Suprapubic skin (tissue), 4 donors: ENCODE measurements at regions not wholly inside any gene's neighbourhood (a gene's known extent, or its start where the extent isn't known, plus 50 kb on each side); places are given as distances from the start of the nearest gene placed in this dataset.
"Not testable (repeated sequence)": the region's sequence is repeated elsewhere in the genome, so short reads cannot be mapped to it uniquely, and the experiment has no call there.

Experiments used
- DNase-seq, 2 donors: peaks; one replicate each; pipeline ENCODE4 v3.0.0-alpha.2; 2019; ENCODE audit warnings: low spot score in 2 of 2
- H3K27ac ChIP-seq: fragments of 200-600 bp; sonication (generic); one replicate; pipeline ENCODE4 v1.5.1; 2019
- H3K27me3 ChIP-seq: fragments of 200-600 bp; sonication (generic); one replicate; pipeline ENCODE4 v1.5.1; 2019
- H3K36me3 ChIP-seq: fragments of 200-600 bp; sonication (generic); one replicate; pipeline ENCODE4 v1.5.1; 2019
- H3K4me1 ChIP-seq: fragments of 200-600 bp; sonication (generic); one replicate; pipeline ENCODE4 v1.5.1; 2019
- H3K4me3 ChIP-seq: fragments of 200-600 bp; sonication (generic); one replicate; pipeline ENCODE4 v1.5.1; 2019; ENCODE audit warnings: mild to moderate bottlenecking
- H3K9me3 ChIP-seq: fragments of 200-600 bp; sonication (generic); one replicate; pipeline ENCODE4 v1.5.1; 2019
- CTCF ChIP-seq, 2 donors: fragments of 200-600 bp in 1 of 2; fragments of 450-650 bp in 1 of 2; sonication (generic) in 1 of 2; IDR thresholded peaks; one replicate each; pipeline ENCODE4 v1.5.1; 2016 to 2019; ENCODE audit warnings: antibody characterized with exemption in 2 of 2, mild to moderate bottlenecking in 1 of 2, moderate library complexity in 1 of 2
- EP300 ChIP-seq: sonication (generic); formaldehyde crosslinking; IDR thresholded peaks from one replicate; pipeline ENCODE4 v1.6.1; 2017; ENCODE audit warnings: antibody characterized with exemption
- POLR2A ChIP-seq, 2 donors: fragments of 450-650 bp; IDR thresholded peaks; one replicate each; pipeline ENCODE4 v1.6.1; 2017; ENCODE audit warnings: antibody characterized with exemption in 2 of 2, mild to moderate bottlenecking in 2 of 2, moderate library complexity in 2 of 2
- POLR2AphosphoS5 ChIP-seq, 3 donors: sonication (generic); formaldehyde crosslinking; IDR thresholded peaks; one replicate each; pipeline ENCODE4 v1.6.1; 2017; ENCODE audit warnings: antibody characterized with exemption in 3 of 3
- WGBS: methylation state at CpG from one replicate; pipeline ENCODE4 v1.1.5; 2018; 5-methylcytosine and 5-hydroxymethylcytosine counted together

- H3K27me3 ChIP-seq, result peaks cover 2% of the 10 kb centered on the region
- no peaks in the 10 kb centered on the region for H3K9me3 ChIP-seq
- H3K4me1 ChIP-seq, result peaks cover 6% of the 10 kb centered on the region
- no peak overlapping the region for H3K27ac ChIP-seq
- H3K4me3 ChIP-seq, result no peak overlapping the region
- no peak for TF ChIP-seq POLR2AphosphoS5 (IDR thresholded peaks at IDR 0.05)
- no peak for TF ChIP-seq POLR2A (IDR thresholded peaks at IDR 0.05)
- TF ChIP-seq EP300, result no peak
- no peak for TF ChIP-seq CTCF (IDR thresholded peaks at IDR 0.05)
- WGBS, result 74% methylated on average over 13 of the region's 13 CpGs
- no peak for DNase-seq
- H3K36me3 ChIP-seq, result no peaks in the 10 kb centered on the region
Measured at GRCh38 chr15:96627031-96627568, 296.6 kb downstream of the NR2F2 start.

- no peak for DNase-seq
- TF ChIP-seq POLR2AphosphoS5 (IDR thresholded peaks at IDR 0.05) (no peak), CTCF (IDR thresholded peaks at IDR 0.05) (no peak), POLR2A (IDR thresholded peaks at IDR 0.05) (no peak), EP300 (no peak)
- WGBS, result 21% methylated on average over 4 of the region's 4 CpGs
Measured at GRCh38 chr15:96629511-96629910, 299.0 kb downstream of the NR2F2 start.

GRCh38 chr15:96638793-96639192 lies 308.3 kb downstream of the NR2F2 start:
- Histone ChIP-seq H3K4me3 (no peak overlapping the region), H3K27me3 (peaks cover 14% of the 10 kb centered on the region), H3K4me1 (no peaks in the 10 kb centered on the region), H3K36me3 (no peaks in the 10 kb centered on the region), H3K27ac (no peak overlapping the region), H3K9me3 (no peaks in the 10 kb centered on the region)
- no peak for TF ChIP-seq POLR2AphosphoS5 (IDR thresholded peaks at IDR 0.05)
- no peak for TF ChIP-seq CTCF (IDR thresholded peaks at IDR 0.05)
- no peak for TF ChIP-seq EP300
- no peak for TF ChIP-seq POLR2A (IDR thresholded peaks at IDR 0.05)
- WGBS, result 93% methylated on average over 1 of the region's 1 CpG
- DNase-seq, result no peak

More at GRCh38 chr15:96629511-96629910, 299.0 kb downstream of the NR2F2 start:
- Histone ChIP-seq H3K4me3 (no peak overlapping the region), H3K36me3 (no peaks in the 10 kb centered on the region), H3K27ac (no peak overlapping the region), H3K9me3 (no peaks in the 10 kb centered on the region), H3K27me3 (peaks cover 14% of the 10 kb centered on the region), H3K4me1 (peaks cover 6% of the 10 kb centered on the region)

- H3K36me3 ChIP-seq, result no peaks in the 10 kb centered on the region
- H3K27ac ChIP-seq, result no peak overlapping the region
- no peaks in the 10 kb centered on the region for H3K27me3 ChIP-seq
- no peak for TF ChIP-seq EP300
- no peaks in the 10 kb centered on the region for H3K9me3 ChIP-seq
- H3K4me3 ChIP-seq, result no peak overlapping the region
- H3K4me1 ChIP-seq, result no peaks in the 10 kb centered on the region
- WGBS, result 80% methylated on average over 9 of the region's 9 CpGs
- no peak for DNase-seq
Measured at GRCh38 chr15:96645796-96646195, 315.3 kb downstream of the NR2F2 start.

GRCh38 chr15:96648866-96649265 lies 318.4 kb downstream of the NR2F2 start:
- WGBS, result 82% methylated on average over 9 of the region's 9 CpGs
- Histone ChIP-seq H3K27me3 (no peaks in the 10 kb centered on the region), H3K9me3 (no peaks in the 10 kb centered on the region), H3K36me3 (no peaks in the 10 kb centered on the region), H3K4me1 (no peaks in the 10 kb centered on the region), H3K4me3 (no peak overlapping the region), H3K27ac (no peak overlapping the region)
- TF ChIP-seq CTCF (IDR thresholded peaks at IDR 0.05) (no peak), POLR2A (IDR thresholded peaks at IDR 0.05) (no peak), EP300 (no peak), POLR2AphosphoS5 (IDR thresholded peaks at IDR 0.05) (no peak)
- DNase-seq, result no peak

- WGBS, result 56% methylated on average over 1 of the region's 1 CpG
- TF ChIP-seq CTCF (IDR thresholded peaks at IDR 0.05) (no peak), POLR2AphosphoS5 (IDR thresholded peaks at IDR 0.05) (no peak), POLR2A (IDR thresholded peaks at IDR 0.05) (no peak), EP300 (no peak)
Measured at GRCh38 chr15:96657096-96657495, 326.6 kb downstream of the NR2F2 start.

GRCh38 chr15:96666979-96667378 lies 336.5 kb downstream of the NR2F2 start:
- H3K4me3 ChIP-seq, H3K4me1 ChIP-seq, H3K9me3 ChIP-seq, H3K27ac ChIP-seq, H3K36me3 ChIP-seq, H3K27me3 ChIP-seq, DNase-seq: not testable (repeated sequence)
- whole genome bisulfite sequencing, result 91% methylated on average over 3 of the region's 3 CpGs

More at GRCh38 chr15:96657096-96657495, 326.6 kb downstream of the NR2F2 start:
- H3K9me3 ChIP-seq, result no peaks in the 10 kb centered on the region
- DNase-seq, result no peak
- no peak overlapping the region for H3K27ac ChIP-seq
- no peak overlapping the region for H3K4me3 ChIP-seq
- no peaks in the 10 kb centered on the region for H3K27me3 ChIP-seq
- no peaks in the 10 kb centered on the region for H3K4me1 ChIP-seq
- H3K36me3 ChIP-seq, result no peaks in the 10 kb centered on the region
